ENCODE measurements at regions not wholly inside any gene's neighbourhood (a gene's known extent, or its start where the extent isn't known, plus 50 kb on each side); places are given as distances from the start of the nearest gene placed in this dataset.

DNA sequence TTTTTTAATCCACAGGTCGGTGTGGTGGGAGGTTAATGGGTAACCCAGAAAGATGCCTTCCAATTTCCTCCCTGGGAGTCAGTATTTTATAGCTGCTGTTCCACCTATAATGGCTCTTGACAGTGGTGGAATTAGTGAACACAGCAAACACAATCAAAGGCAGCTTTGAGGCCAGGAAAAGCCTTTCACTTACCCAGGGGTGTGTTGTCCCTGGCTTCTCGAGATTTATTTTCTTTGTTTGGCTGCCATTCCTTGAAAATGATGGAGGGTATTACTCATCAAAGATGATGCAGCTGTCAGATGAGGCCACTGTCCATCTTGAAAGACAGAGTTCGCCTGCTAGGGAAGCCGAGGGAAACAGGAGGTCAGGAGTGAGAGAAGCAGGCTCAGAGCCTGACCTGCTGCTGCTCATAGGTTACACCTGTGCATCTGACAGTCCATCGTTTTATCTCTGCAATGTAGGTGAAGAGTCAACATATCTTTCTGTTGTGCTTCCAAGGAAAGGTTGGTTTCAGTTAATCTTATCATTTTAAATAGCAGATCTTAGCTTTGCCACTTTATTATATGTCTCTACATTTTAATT, 221.6 kb downstream of the XPNPEP1 start:
- intact Hi-C loops (cut with DNase I), result no loop called here
- DNase-seq (no peak), FAIRE-seq (no peak)
- Histone ChIP-seq H3K4me1 (ENCODE audit: control insufficient read depth in 2 of 3, insufficient read depth in 2 of 3, low read depth in 1 of 3, low read length in 3 of 3) (no peaks in the 10 kb centered on the region), H3K27me3 (ENCODE audit: control insufficient read depth, insufficient read depth, low read length) (no peaks in the 10 kb centered on the region), H3K27ac (ENCODE audit: low read depth in 2 of 2, low read length in 2 of 2) (no peak overlapping the region), H3K9me3 (ENCODE audit: control insufficient read depth in 2 of 3, insufficient read depth in 1 of 3, low read length in 3 of 3) (no peaks in the 10 kb centered on the region), H3K9ac (ENCODE audit: low read length in 3 of 3) (no peak overlapping the region), H3K4me3 (ENCODE audit: low read length in 3 of 3) (no peak overlapping the region), H3K36me3 (ENCODE audit: control insufficient read depth in 2 of 3, insufficient read depth in 3 of 3, low read length in 3 of 3) (no peaks in the 10 kb centered on the region)
- TF ChIP-seq, protein P1, sequence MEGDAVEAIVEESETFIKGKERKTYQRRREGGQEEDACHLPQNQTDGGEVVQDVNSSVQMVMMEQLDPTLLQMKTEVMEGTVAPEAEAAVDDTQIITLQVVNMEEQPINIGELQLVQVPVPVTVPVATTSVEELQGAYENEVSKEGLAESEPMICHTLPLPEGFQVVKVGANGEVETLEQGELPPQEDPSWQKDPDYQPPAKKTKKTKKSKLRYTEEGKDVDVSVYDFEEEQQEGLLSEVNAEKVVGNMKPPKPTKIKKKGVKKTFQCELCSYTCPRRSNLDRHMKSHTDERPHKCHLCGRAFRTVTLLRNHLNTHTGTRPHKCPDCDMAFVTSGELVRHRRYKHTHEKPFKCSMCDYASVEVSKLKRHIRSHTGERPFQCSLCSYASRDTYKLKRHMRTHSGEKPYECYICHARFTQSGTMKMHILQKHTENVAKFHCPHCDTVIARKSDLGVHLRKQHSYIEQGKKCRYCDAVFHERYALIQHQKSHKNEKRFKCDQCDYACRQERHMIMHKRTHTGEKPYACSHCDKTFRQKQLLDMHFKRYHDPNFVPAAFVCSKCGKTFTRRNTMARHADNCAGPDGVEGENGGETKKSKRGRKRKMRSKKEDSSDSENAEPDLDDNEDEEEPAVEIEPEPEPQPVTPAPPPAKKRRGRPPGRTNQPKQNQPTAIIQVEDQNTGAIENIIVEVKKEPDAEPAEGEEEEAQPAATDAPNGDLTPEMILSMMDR (IDR thresholded peaks at IDR 0.05; ENCODE audit: borderline replicate concordance, extremely low read depth, insufficient read depth), result no peak

DNA sequence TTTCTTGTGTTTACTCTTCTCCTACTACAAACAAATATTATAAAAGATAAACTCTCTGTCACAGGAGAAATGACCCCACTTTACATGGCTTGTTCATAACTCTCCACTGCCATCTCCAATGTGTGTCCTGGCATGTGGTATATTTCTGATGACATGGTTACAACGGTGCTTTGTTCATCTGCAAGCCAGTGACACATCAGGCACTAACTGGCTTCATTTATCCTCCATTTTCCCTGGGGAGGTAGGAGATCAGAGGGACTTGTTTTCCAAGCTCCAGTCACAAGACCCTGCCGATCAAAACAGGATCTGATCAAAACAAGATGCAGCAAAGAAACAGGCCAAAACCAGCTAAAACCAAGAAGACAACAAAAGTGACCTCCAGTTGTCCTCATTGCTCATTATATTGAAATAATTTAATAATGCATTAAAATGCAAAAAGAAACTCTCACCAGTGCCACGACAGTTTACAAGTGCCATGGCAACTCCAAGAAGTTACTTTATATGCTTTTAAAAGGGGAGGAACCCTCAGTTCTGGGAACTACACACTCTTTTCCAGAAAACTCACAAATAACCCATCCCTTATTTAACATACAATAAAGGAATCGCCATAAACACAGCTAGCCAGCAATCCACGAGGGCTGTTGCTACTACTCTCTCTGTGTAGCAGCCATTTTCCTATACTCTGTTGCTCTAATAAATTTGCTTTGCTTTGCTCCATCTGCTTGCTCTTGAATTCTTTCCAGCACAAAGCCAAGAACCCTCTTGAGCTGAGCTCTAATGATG, 224.2 kb downstream of the XPNPEP1 start:
- Histone ChIP-seq H3K36me3 (ENCODE audit: control insufficient read depth in 2 of 3, insufficient read depth in 3 of 3, low read length in 3 of 3) (no peaks in the 10 kb centered on the region), H3K27me3 (ENCODE audit: control insufficient read depth, insufficient read depth, low read length) (no peaks in the 10 kb centered on the region), H3K4me1 (ENCODE audit: control insufficient read depth in 2 of 3, insufficient read depth in 2 of 3, low read depth in 1 of 3, low read length in 3 of 3) (no peaks in the 10 kb centered on the region), H3K9ac (ENCODE audit: low read length in 3 of 3) (no peak overlapping the region), H3K4me3 (ENCODE audit: low read length in 3 of 3) (no peak overlapping the region), H3K9me3 (ENCODE audit: control insufficient read depth in 2 of 3, insufficient read depth in 1 of 3, low read length in 3 of 3) (no peaks in the 10 kb centered on the region), H3K27ac (ENCODE audit: low read depth in 2 of 2, low read length in 2 of 2) (no peak overlapping the region)
- DNase-seq (no peak), FAIRE-seq (no peak)
- intact Hi-C loops (cut with DNase I), result no loop called here
- TF ChIP-seq, protein P1 (IDR thresholded peaks at IDR 0.05; ENCODE audit: borderline replicate concordance, extremely low read depth, insufficient read depth), result no peak

DNA sequence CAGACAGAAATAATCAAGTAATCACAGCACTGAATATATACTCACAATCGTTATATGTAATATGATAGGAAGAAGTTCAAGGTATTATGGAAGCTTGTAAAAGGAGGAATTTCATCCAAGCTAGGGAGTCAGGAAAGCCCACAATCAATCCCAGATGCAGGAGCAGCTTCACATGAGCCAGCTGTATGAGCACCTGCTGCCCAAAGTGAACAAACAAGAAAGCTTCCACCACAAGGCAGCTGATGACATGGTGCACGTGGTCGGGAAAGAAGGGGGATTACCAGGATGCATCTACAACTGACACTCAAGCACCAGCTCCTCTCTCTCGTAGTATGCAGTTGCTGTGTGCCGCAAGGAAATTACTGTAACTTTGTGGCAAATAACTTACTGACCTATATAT, 225.2 kb downstream of the XPNPEP1 start:
- Histone ChIP-seq H3K4me1 (ENCODE audit: control insufficient read depth in 2 of 3, insufficient read depth in 2 of 3, low read depth in 1 of 3, low read length in 3 of 3) (no peaks in the 10 kb centered on the region), H3K27me3 (ENCODE audit: control insufficient read depth, insufficient read depth, low read length) (no peaks in the 10 kb centered on the region), H3K27ac (ENCODE audit: low read depth in 2 of 2, low read length in 2 of 2) (no peak overlapping the region), H3K9me3 (ENCODE audit: control insufficient read depth in 2 of 3, insufficient read depth in 1 of 3, low read length in 3 of 3) (no peaks in the 10 kb centered on the region), H3K9ac (ENCODE audit: low read length in 3 of 3) (no peak overlapping the region), H3K36me3 (ENCODE audit: control insufficient read depth in 2 of 3, insufficient read depth in 3 of 3, low read length in 3 of 3) (no peaks in the 10 kb centered on the region), H3K4me3 (ENCODE audit: low read length in 3 of 3) (no peak overlapping the region)
- no peak for FAIRE-seq
- TF ChIP-seq, protein P1 (IDR thresholded peaks at IDR 0.05; ENCODE audit: borderline replicate concordance, extremely low read depth, insufficient read depth), result no peak
- DNase-seq, result peak in 1 of 5 donors; percentile 7
- intact Hi-C loops (cut with DNase I), result no loop called here

Data from kidney (tissue), 13 donors.